HG02884 (cell line): ENCODE measurements at regions not wholly inside any gene's neighbourhood (a gene's known extent, or its start where the extent isn't known, plus 50 kb on each side); places are given as distances from the start of the nearest gene placed in this dataset.

ENCODE experiments used
- ATAC-seq: cut with Tn5 transposase; IDR thresholded peaks from one replicate; pipeline ENCODE4 v1.9.1; 2021; ENCODE audit warnings: mild to moderate bottlenecking, moderate library complexity; ENCODE audit not compliant: unreplicated experiment

DNA sequence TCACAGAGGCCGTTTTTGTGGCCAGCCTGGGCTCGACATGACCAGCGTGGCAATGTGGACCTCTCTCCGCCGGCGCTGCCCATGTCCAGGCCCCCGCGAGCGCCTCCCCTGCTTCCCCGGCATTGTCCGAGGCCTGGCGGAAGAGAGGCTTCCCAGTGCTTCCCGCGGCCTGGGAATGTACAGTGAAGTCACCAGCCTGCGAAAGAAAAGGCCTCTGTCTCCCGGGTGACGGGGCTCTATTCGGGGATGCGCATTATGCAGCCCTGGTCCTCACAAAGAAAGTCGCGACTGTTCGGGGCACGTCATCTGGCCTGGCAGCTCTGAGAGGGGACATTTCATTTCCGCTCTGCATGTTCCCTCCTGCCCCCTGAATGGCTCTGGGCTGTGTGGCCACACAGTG lies 109.2 kb upstream of the AGAP1 start:
- no peak for ATAC-seq

- ATAC-seq, result no peak
These were observed 104.2 kb upstream of the AGAP1 start for GRCh38 chr2:235389626-235390025.

DNA sequence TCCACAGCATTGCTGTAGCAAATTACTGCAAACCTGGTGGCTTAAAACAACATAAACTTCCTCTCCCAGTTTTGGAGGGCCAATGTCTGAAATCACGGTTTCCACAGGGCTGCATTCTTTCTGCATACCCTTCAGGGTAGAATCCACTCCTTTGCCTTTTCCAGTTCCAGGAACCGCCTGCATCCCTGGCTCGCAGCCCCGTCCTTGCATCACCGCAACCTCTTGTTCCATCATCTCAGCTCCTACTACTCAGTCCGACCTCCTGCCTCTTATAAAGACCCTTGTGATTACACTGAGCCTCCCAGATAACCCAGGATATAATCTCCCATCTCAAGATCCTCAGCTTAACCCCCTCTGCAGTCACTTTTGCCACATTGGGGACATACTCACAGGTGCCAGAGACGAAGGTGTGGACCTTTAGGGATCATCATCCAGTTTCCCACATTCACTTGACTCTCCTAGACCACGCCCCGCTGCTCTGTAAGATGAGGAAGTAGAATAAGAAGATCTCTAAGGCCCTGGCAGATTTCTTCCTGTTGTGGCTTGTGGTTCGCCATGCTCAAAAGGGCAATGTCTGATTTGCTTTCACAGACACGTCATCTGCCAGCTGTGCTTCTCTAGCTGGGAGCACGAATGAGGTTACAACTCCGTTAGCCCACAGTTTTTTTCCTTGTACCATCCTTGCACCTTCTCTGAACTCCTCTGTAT lies 103.6 kb upstream of the AGAP1 start:
- no peak for ATAC-seq

DNA sequence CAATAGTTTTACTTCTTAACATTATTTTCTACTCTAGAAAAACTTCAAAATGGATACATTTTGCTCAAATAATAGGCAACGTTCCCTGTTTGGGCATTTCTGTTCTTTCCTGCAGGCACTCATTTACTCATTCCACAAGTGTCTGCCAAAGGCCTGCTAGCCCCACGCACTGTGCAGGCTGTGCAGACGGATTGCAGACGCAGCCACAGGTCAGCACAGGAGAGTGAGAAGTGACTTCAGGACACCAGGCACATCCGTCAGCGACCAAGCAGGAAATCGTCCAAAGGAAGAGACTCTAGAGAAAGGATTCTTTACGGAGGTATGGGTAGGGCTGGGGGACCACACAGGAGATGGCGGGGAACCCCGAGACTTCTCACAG lies 103.0 kb upstream of the AGAP1 start:
- ATAC-seq, result no peak

- no peak for ATAC-seq
These were observed 101.8 kb upstream of the AGAP1 start for GRCh38 chr2:235391921-235392615.

GRCh38 chr2:235394278-235394828 lies 99.5 kb upstream of the AGAP1 start:
- ATAC-seq, result no peak

DNA sequence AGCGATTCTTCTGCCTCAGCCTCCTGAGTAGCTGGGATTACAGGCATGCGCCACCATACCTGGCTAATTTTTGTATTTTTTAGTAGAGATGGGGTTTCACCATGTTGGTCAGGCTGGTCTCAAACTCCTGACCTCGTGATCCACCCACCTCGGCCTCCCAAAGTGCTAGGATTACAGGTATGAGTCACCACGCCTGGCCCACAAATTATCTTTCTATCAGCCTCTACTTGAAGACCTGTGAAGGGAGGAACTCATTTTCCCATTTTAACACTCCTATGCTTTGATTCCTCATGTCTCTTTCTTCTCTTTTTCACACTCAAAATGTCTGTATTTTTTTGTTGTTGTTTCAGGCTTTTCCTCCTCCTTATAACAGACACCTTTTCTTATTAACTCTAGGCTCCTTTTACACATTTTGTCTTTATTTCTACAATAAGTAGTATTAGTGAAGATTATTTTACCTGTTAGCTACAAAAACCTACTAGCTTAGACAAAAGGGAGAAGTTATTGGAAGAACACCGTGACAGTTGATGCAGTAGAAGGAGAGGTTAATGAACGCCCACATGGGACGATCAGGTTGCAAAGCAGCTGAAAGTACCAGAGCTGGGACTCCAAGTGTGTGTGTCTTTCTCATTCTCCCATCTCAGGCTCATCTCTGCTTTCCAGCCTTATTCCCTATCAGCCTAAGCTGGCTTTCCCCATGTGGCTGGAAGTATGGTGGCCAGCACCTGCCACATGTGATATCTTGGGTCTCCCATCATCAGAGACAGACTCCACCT lies 97.6 kb upstream of the AGAP1 start:
- ATAC-seq, result no peak

GRCh38 chr2:235398321-235398720 lies 95.5 kb upstream of the AGAP1 start:
- ATAC-seq, result no peak

DNA sequence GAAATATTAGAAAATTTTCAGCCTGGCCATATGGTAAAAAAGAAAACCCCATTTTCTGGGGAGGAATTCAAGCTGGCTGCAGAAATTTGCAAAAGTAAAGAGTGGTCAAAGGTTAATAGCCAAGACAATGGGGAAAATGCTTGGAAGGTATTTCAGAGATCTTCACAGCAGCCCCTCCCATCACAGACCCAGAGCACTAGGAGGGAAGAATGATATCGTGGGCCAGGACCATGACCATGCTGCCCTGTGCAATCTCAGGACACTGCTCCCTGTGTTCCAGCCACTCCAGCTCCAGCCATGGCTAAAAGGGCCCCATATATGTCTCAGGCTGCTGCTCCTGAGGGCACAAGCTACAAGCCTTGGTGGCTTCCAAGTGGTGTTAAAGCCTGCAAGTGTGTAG lies 93.9 kb upstream of the AGAP1 start:
- no peak for ATAC-seq

DNA sequence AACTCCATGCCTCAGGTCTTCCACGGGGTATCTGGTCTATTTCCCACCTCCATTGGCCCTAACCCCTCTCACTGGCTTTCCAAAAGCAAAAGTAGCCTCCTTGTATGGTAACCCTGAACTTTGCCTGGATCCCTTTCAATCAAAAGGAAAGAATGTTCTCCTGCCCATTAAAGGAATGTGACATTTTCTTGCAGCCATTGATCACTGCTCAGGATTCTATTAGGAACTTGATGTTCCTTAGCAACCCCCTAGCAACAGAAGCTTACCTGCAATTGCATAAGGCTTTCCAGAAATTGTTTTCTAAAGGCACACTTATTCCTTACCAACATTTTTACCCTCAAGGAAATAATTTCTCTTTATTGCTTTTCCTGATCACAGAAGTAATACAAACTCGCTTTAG lies 91.4 kb upstream of the AGAP1 start:
- ATAC-seq, result no peak

DNA sequence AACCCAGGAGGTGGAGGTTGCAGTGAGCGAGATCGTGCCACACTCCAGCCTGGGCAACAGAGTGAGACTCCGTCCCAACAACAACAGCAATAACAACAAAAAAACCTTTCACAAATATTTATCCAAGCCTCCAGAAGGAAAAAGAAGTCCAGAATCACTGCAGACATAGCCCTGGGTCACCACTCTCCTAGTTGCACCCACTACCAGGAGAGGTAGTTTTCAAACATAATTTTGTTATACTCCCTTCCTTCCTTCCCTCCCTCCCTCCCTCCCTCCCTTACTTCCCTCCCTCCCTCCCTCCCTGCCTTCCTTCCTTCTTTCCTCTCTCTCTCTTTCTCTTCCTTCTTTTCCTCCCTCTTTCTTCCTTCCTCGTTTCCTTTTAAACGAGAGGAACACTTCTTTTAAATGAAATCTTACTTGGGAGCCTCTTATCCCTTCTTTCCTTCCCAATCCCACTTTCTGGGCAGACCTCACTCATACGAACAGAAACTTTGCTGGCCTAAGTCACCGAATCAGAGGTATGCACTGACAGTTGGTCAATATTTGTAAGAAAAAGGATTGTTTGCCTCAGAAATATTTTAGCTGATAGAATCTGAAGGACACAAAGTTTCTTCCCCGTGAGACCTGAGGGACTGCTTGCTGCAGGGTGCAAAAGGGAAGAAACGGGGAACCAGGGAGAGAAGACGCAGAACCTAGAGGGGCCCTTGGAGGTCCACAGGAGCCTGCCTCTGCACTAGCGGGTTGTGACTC lies 88.1 kb upstream of the AGAP1 start:
- ATAC-seq, result no peak

GRCh38 chr2:235406430-235406829 lies 87.4 kb upstream of the AGAP1 start:
- no peak for ATAC-seq

DNA sequence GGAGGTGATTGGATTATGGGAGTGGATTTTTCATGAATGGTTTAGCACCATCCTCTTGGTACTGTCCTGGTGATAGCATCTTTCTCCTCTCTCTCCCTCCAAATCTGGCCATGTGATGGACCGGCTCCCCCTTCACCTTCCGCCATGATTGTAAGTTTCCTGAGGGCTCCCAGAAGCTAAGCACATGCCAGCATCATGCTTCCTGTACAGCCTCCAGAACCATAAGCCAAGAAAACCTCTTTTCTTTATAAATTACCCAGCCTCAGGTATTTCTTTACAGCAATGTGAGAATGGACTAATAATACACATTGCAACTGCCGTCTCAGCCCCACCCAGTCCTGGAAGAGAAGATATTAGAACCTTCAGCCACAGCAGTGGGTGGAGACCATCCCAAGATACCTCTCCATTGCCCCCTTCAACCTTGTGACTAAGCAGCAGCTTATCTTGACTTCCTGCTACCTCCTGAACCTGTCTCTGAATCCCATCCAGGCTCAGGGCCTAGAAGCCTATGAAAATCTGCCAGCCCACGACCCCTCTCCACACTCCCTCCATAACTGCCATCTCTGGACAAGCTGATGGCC lies 81.8 kb upstream of the AGAP1 start:
- ATAC-seq, result no peak

DNA sequence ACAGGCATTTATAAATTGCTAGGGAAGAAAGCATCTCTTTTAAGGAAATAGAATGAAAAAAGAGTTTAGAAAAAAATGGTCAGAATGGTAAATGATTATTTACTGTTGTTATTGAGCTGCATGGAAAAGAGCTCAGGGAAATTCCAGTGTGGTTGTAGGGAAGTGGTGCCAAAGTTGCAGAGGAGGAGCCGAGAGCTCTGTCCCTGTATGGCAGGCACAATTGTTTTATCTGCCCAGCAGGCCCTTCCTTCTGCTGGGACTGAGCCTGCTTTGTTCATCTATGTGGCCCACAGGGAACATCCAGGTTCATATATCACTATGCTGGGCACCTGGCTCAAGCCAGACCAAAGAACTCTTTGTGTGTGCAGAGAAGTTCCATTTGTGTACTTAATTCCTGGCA lies 80.8 kb upstream of the AGAP1 start:
- ATAC-seq, result no peak

GRCh38 chr2:235414422-235414821 lies 79.4 kb upstream of the AGAP1 start:
- no peak for ATAC-seq

- ATAC-seq, result no peak
These were observed 76.9 kb upstream of the AGAP1 start for GRCh38 chr2:235416858-235417499.

- no peak for ATAC-seq
These were observed 74.9 kb upstream of the AGAP1 start for GRCh38 chr2:235418918-235419317.

DNA sequence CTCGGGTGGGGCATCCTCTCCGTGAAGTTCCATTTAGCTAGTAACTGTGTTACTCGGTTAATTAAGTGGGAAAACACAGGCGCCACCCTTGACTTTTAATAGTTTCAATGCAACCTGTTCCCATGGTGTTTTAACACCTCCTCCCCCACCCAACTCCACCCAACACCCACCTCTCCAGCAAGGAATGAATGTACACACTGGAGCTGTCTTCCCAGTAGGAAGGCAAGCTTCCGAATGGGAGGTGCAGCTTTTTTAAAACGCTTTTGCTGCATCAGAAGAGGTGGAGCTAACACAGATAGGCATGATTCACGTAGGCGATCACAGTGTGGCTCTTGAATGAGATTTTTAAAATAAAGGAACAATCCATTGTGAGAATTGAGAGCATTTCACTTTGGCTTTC lies 73.8 kb upstream of the AGAP1 start:
- no peak for ATAC-seq

- ATAC-seq, result no peak
These were observed 72.2 kb upstream of the AGAP1 start for GRCh38 chr2:235421618-235422017.
